ENCODE measurements at regions not wholly inside any gene's neighbourhood (a gene's known extent, or its start where the extent isn't known, plus 50 kb on each side); places are given as distances from the start of the nearest gene placed in this dataset.

DNA sequence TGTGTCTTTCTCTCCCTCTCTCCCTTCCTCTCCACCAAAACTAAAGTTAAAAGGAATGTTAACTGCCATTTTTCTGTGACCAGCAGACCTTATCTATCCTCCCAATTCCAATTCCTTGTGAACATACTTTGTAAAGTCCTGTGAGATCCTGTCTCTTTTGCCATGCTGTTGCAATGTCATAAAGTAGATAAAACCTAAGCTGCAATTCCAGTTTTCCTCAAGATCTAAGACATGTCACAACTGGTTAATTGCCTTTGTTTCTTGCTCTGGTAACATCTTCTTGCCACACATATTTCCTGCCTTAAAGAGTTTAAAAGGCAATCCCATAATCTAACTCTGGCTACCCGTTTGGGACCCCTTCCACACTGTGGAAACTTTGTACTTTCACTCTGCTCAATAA, 188.7 kb downstream of the PYDC2 start:
- TF ChIP-seq, protein P1, sequence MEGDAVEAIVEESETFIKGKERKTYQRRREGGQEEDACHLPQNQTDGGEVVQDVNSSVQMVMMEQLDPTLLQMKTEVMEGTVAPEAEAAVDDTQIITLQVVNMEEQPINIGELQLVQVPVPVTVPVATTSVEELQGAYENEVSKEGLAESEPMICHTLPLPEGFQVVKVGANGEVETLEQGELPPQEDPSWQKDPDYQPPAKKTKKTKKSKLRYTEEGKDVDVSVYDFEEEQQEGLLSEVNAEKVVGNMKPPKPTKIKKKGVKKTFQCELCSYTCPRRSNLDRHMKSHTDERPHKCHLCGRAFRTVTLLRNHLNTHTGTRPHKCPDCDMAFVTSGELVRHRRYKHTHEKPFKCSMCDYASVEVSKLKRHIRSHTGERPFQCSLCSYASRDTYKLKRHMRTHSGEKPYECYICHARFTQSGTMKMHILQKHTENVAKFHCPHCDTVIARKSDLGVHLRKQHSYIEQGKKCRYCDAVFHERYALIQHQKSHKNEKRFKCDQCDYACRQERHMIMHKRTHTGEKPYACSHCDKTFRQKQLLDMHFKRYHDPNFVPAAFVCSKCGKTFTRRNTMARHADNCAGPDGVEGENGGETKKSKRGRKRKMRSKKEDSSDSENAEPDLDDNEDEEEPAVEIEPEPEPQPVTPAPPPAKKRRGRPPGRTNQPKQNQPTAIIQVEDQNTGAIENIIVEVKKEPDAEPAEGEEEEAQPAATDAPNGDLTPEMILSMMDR (IDR thresholded peaks at IDR 0.05 in 4 of 5, conservative IDR thresholded peaks at IDR 0.05 in 1 of 5): no peak
- no peak for TF ChIP-seq POLR2A (IDR thresholded peaks at IDR 0.05)

Data from gastrocnemius medialis (tissue), 4 donors.